ENCODE measurements at regions not wholly inside any gene's neighbourhood (a gene's known extent, or its start where the extent isn't known, plus 50 kb on each side); places are given as distances from the start of the nearest gene placed in this dataset.
"Not testable (repeated sequence)": the region's sequence is repeated elsewhere in the genome, so short reads cannot be mapped to it uniquely, and the experiment has no call there.

DNA sequence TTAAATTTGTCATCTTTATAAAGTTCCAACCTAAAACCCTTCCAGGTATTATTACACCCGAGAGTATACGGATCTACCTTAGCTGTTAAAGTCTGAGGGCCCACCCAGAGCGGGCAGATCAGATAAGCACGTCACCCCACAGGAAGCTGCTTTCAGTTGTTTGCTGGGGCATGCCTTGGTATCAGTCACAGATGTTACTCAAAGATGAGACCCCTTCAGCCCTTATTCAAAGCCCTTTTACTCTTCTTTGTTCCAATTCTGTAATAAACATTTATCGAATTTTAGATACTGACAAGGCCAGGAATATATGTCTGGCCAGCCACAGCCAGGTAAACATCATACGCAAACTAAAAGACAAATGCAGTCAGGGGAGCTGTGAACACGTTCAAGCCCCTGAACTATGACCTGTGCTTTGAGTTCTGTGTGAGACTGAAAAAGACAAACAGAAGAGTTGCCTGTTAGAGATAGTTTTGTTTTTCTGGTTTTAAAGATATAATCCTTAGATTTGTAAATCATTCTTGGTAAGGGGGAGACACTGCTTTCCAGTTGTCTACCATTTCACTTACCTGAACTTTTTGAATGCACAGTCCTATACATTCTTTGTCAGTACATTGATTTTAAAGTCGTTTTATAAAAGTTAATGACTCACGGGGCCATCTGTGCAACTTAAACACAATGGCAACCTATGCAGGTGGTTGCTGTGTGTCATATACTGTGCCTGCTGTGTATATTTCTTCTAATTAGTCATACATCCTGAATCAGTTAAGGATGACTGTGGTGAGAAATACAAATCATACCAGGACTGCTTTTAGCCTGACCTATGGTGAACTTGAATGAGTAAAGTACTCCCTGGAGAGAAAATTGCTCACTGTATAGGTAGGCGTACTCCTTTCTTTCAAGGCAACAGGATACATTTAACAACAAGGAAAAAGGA, 100.5 kb upstream of the ITPRID2 start:
- DNase-seq (ENCODE audit: low read depth), result peak; percentile 97

- no peak for DNase-seq (ENCODE audit: low read depth)
These were observed 98.6 kb upstream of the ITPRID2 start for GRCh38 chr2:181792906-181793305.

DNA sequence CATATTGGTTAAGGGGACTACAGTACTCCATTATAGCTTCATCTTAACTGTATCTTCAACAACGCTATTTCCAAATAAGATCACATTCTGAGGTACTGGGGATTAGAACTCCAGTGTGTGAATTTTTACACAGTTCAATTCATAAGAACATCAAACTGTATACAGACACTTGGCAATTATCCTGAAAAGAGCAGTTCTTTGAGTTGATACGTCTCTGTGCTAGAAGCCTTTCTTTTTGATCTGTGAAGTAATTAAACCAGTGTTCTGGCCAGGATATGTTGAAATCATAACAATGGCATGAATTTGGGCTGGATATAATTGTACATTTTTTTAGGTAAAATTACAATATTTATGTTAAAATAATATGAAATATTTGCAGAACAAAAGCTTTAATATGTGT, 93.5 kb upstream of the ITPRID2 start:
- DNase-seq (ENCODE audit: low read depth), result peak; percentile 23

DNA sequence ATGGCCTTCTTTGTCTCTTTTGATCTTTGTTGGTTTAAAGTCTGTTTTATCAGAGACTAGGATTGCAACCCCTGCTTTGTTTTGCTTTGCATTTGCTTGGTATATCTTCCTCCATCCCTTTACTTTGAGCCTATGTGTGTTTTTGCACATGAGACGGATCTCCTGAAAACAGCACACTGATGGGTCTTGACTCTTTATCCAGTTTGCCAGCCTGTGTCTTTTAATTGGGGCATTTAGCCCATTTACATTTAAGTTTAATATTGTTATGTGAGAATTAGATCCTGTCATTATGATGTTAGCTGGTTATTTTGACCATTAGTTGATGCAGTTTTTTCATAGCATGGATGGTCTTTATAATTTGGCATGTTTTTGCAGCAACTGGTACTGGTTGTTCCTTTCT, 89.2 kb upstream of the ITPRID2 start:
- not testable (repeated sequence) for DNase-seq (ENCODE audit: low read depth)

- not testable (repeated sequence) for DNase-seq (ENCODE audit: low read depth)
These were observed 87.4 kb upstream of the ITPRID2 start for GRCh38 chr2:181803903-181804799.

GRCh38 chr2:181805228-181806038, 86.1 kb upstream of the ITPRID2 start:
- DNase-seq (ENCODE audit: low read depth), result peak; percentile 76

GRCh38 chr2:181806039-181806392, 85.5 kb upstream of the ITPRID2 start:
- no peak for DNase-seq (ENCODE audit: low read depth)

GRCh38 chr2:181807526-181807925, 84.0 kb upstream of the ITPRID2 start:
- DNase-seq (ENCODE audit: low read depth), result peak; percentile 53

GRCh38 chr2:181810823-181811695, 80.5 kb upstream of the ITPRID2 start:
- DNase-seq (ENCODE audit: low read depth), result peak; percentile 99

DNA sequence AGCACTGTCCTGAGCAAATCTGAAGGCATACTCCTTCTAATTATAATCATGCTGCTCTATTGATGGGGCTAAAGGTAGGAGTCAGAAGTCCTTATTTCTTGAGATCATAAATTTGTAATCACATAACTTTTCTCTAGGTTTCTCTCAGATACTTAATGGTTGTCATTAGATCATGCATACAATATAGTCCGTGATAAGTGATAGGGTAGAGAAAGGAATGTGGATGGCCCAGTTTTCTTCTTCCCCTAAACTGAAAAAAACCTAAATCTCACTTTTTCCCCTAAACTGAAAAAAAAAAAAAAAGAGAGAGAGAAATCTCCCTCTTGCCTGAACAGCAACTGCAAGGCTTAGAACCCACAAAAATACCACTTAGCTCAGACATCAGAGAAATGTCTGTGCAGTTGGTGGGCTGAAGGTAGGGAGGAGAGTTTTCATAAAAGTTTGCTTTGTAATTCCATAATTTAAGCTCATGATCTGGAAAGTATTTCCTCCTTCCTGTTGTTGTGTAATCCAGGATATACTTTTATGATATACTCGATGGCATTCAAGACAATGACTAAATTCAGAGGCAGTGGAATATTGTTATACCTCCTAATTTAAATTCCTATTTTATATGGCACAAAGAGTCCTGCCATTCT, 79.3 kb upstream of the ITPRID2 start:
- DNase-seq (ENCODE audit: low read depth), result no peak

- DNase-seq (ENCODE audit: low read depth), result peak; percentile 69
These were observed 77.5 kb upstream of the ITPRID2 start for GRCh38 chr2:181814057-181814491.

- DNase-seq (ENCODE audit: low read depth), result no peak
These were observed 74.0 kb upstream of the ITPRID2 start for GRCh38 chr2:181817509-181817908.

DNA sequence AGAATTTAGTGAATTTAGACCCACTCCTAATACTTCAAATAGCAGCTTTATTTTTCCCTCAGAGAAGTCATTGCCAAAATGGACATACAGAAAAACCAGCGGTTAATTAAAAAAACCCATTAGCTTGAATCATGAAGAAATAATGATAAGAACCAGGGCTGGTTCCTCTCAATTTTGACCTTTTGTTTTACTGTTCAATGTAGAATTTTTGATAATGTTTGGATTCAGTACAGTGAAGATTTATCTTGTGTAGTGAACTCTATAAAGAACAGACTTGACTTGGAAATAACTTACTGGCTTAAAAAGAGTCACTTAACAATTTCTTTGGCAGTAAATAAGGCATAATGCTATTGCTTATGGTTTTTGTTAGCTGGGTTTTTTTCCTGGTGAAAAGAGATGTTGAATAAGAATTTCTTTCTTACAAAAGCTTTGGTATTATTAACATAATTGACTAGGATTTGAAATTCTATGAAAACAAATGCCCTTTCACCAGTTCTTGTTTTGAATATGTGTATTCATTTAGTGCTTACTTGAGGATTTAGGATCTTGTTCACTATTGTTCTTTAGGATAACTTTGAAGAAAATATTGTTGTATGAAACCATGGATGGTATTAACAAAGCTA, 73.4 kb upstream of the ITPRID2 start:
- DNase-seq (ENCODE audit: low read depth), result no peak

DNA sequence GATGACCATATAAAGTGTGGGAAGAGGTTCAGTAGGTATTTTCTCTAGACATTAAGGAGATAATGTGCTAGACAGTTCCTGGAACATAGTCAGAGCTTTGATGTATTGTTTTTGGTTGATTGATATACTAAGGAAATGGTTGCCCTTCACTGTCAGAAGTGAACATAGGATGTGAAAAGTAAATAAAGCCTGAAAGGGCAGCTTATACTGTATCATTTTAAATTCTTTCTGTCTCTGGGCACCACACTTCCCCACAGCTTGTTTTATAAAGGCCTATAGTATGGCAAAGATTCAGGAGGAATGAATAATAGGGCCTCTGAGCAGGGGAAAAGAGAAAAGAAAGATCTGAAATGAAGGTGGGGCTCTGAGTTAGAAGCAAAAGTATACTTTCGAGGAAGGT, 72.7 kb upstream of the ITPRID2 start:
- no peak for DNase-seq (ENCODE audit: low read depth)

DNA sequence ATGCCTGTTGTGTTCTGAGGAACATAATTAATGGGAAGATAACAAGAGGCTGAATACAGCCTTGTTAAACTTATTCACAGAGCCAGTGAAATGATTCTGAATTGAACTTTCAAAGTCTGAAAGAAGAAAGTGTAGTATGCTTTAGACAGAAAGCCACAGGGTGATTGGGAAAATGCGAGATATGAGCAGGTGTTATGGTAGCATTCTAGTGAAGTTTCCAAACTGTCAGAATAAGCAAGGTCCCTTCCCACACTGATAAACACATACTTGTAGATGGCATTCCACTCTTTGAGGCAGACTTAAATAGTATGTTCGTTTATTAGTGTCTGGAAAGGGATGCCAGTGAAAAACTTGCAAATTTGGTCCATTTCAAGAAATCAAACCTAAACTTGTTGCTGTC, 70.5 kb upstream of the ITPRID2 start:
- no peak for DNase-seq (ENCODE audit: low read depth)

DNA sequence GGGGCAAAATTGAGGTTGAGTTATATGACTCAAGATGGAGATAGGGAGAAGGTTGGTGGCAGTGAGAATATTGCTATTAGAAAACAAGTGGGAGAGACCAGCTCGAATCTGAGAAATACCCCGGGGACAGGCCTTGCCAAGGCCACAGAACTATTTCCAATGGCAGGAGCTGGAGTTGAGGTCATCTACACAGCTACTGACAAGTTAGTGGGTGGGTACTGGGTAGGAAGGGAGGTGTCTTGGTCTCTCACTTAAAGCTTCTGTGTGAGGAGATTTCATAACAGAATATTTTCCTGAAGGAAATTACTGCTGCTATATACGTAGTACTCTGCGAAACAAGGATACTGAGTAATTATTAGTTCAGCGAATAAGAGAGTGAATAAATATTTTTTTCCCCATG, 69.4 kb upstream of the ITPRID2 start:
- no peak for DNase-seq (ENCODE audit: low read depth)

GRCh38 chr2:181823405-181823804, 68.1 kb upstream of the ITPRID2 start:
- peak; percentile 15 for DNase-seq (ENCODE audit: low read depth)

- no peak for DNase-seq (ENCODE audit: low read depth)
These were observed 63.3 kb upstream of the ITPRID2 start for GRCh38 chr2:181828122-181828705.

- no peak for DNase-seq (ENCODE audit: low read depth)
These were observed 62.3 kb upstream of the ITPRID2 start for GRCh38 chr2:181829230-181829629.

Measured in RPMI7951 (cell line).